ENCODE measurements at regions not wholly inside any gene's neighbourhood (a gene's known extent, or its start where the extent isn't known, plus 50 kb on each side); places are given as distances from the start of the nearest gene placed in this dataset.

- Mint-ChIP-seq H3K36me3 (ENCODE audit: insufficient read depth) (no peaks in the 10 kb centered on the region), H3K27me3 (no peaks in the 10 kb centered on the region), H3K27ac (no peak overlapping the region), H3K9me3 (ENCODE audit: low read depth) (no peaks in the 10 kb centered on the region), H3K4me3 (ENCODE audit: low read depth) (no peak overlapping the region), H3K4me1 (ENCODE audit: low read depth) (peaks cover 22% of the 10 kb centered on the region)
- no peak for DNase-seq (ENCODE audit: low spot score, unreplicated experiment)
- TF ChIP-seq CTCF (IDR thresholded peaks at IDR 0.05; ENCODE audit: unreplicated experiment): no peak
These were observed 435.6 kb upstream of the NPVF start for GRCh38 chr7:25663877-25664276.

- no peak overlapping the region for H3K4me3 Mint-ChIP-seq (ENCODE audit: low read depth)
- no peaks in the 10 kb centered on the region for H3K9me3 Mint-ChIP-seq (ENCODE audit: low read depth)
- no peaks in the 10 kb centered on the region for H3K36me3 Mint-ChIP-seq (ENCODE audit: insufficient read depth)
- TF ChIP-seq CTCF (IDR thresholded peaks at IDR 0.05; ENCODE audit: unreplicated experiment): no peak
- H3K4me1 Mint-ChIP-seq (ENCODE audit: low read depth): peaks cover 26% of the 10 kb centered on the region
- H3K27ac Mint-ChIP-seq: no peak overlapping the region
- H3K27me3 Mint-ChIP-seq: no peaks in the 10 kb centered on the region
- DNase-seq (ENCODE audit: low spot score, unreplicated experiment): no peak
These were observed 436.3 kb upstream of the NPVF start for GRCh38 chr7:25664593-25664992.

- Mint-ChIP-seq H3K27ac (no peak overlapping the region), H3K4me1 (ENCODE audit: low read depth) (peaks cover 30% of the 10 kb centered on the region), H3K9me3 (ENCODE audit: low read depth) (no peaks in the 10 kb centered on the region), H3K27me3 (no peaks in the 10 kb centered on the region), H3K36me3 (ENCODE audit: insufficient read depth) (no peaks in the 10 kb centered on the region), H3K4me3 (ENCODE audit: low read depth) (no peak overlapping the region)
- no peak for TF ChIP-seq CTCF (IDR thresholded peaks at IDR 0.05; ENCODE audit: unreplicated experiment)
- no peak for DNase-seq (ENCODE audit: low spot score, unreplicated experiment)
These were observed 437.1 kb upstream of the NPVF start for GRCh38 chr7:25665374-25665773.

- Mint-ChIP-seq H3K4me1 (ENCODE audit: low read depth) (peaks cover 37% of the 10 kb centered on the region), H3K27ac (no peak overlapping the region)
- TF ChIP-seq CTCF (IDR thresholded peaks at IDR 0.05; ENCODE audit: unreplicated experiment): no peak
These were observed 437.8 kb upstream of the NPVF start for GRCh38 chr7:25665903-25666670.

GRCh38 chr7:25666671-25667060, 438.4 kb upstream of the NPVF start:
- no peaks in the 10 kb centered on the region for H3K27me3 Mint-ChIP-seq
- no peak for TF ChIP-seq CTCF (IDR thresholded peaks at IDR 0.05; ENCODE audit: unreplicated experiment)
- H3K4me3 Mint-ChIP-seq (ENCODE audit: low read depth): no peak overlapping the region
- DNase-seq (ENCODE audit: low spot score, unreplicated experiment): no peak
- H3K36me3 Mint-ChIP-seq (ENCODE audit: insufficient read depth): no peaks in the 10 kb centered on the region
- H3K4me1 Mint-ChIP-seq (ENCODE audit: low read depth): peaks cover 42% of the 10 kb centered on the region
- no peak overlapping the region for H3K27ac Mint-ChIP-seq
- no peaks in the 10 kb centered on the region for H3K9me3 Mint-ChIP-seq (ENCODE audit: low read depth)

More at GRCh38 chr7:25665903-25666670, 437.8 kb upstream of the NPVF start:
- DNase-seq (ENCODE audit: low spot score, unreplicated experiment): no peak
- no peaks in the 10 kb centered on the region for H3K27me3 Mint-ChIP-seq
- no peak overlapping the region for H3K4me3 Mint-ChIP-seq (ENCODE audit: low read depth)
- H3K36me3 Mint-ChIP-seq (ENCODE audit: insufficient read depth): no peaks in the 10 kb centered on the region
- no peaks in the 10 kb centered on the region for H3K9me3 Mint-ChIP-seq (ENCODE audit: low read depth)

Measured in progenitor cell of endocrine pancreas (in vitro differentiated cells).